Glutamatergic neuron (in vitro differentiated cells): ENCODE measurements at regions not wholly inside any gene's neighbourhood (a gene's known extent, or its start where the extent isn't known, plus 50 kb on each side); places are given as distances from the start of the nearest gene placed in this dataset.
"Not testable (repeated sequence)": the region's sequence is repeated elsewhere in the genome, so short reads cannot be mapped to it uniquely, and the experiment has no call there.

Source experiments
- DNase-seq: peaks from one replicate; pipeline ENCODE4 v3.0.0; 2022
- H3K27ac Mint-ChIP-seq: one replicate; pipeline ENCODE4 v1.8.0; 2020; ENCODE audit warnings: mild to moderate bottlenecking, mixed read lengths, inconsistent platforms; ENCODE audit not compliant: unreplicated experiment
- H3K27me3 Mint-ChIP-seq: one replicate; pipeline ENCODE4 v1.8.0; 2020; ENCODE audit warnings: mild to moderate bottlenecking, moderate library complexity, mixed read lengths, inconsistent platforms; ENCODE audit not compliant: unreplicated experiment
- H3K36me3 Mint-ChIP-seq: one replicate; pipeline ENCODE4 v1.8.0; 2020; ENCODE audit warnings: mild to moderate bottlenecking, mixed read lengths, inconsistent platforms; ENCODE audit not compliant: unreplicated experiment
- H3K4me1 Mint-ChIP-seq: one replicate; pipeline ENCODE4 v1.8.0; 2020; ENCODE audit warnings: mild to moderate bottlenecking, low read depth, mixed read lengths, inconsistent platforms; ENCODE audit not compliant: unreplicated experiment
- H3K4me3 Mint-ChIP-seq: one replicate; pipeline ENCODE4 v1.8.0; 2020; ENCODE audit warnings: mild to moderate bottlenecking, mixed read lengths, inconsistent platforms; ENCODE audit not compliant: unreplicated experiment
- H3K9me3 Mint-ChIP-seq: one replicate; pipeline ENCODE4 v1.8.0; 2020; ENCODE audit warnings: mild to moderate bottlenecking, moderate library complexity, mixed read lengths, inconsistent platforms; ENCODE audit not compliant: unreplicated experiment
- TF ChIP-seq, protein P1 (sequence below): fragments of 200-600 bp; sonication (generic); IDR thresholded peaks from one replicate; pipeline ENCODE4 v1.5.0; 2021; ENCODE audit not compliant: partially characterized antibody, unreplicated experiment

DNA sequence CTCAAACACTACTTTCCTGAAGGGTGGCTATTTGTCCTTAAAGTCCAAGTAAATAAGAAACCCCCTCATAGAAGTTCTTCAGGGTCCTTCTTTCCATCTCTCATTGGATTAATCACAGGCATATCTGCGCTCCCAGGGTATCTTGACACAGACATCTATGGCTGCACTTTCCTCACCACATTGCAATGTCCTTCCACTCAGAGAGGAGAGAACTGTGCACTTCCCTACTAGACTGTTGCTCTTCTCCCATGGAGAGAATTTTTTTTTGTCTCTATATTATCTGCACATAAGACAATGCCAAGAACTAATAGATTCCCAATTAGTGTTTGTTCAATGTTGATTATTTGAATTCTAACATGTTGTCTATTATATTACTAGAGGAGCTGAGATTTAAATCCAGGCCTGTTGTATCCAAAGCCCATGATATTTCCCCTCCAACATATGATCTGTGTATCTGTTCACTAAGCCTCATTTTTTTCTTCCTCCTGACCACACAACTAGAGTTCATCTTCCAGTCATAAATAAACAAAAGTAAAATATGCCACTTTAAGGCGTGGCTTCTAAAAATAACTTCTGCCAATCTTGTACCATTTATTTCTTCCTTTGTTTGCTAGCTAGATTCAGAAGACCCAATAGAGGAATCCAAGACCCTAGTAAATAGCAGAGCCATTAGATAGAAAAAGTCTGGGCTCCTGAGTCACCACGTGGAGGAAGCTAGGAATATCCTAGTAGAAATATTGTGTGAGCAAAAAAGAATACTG, 61.5 kb upstream of the FAM241A start:
- no peaks in the 10 kb centered on the region for H3K27me3 Mint-ChIP-seq
- no peaks in the 10 kb centered on the region for H3K9me3 Mint-ChIP-seq
- DNase-seq, result no peak
- H3K4me3 Mint-ChIP-seq, result no peak overlapping the region
- H3K36me3 Mint-ChIP-seq, result no peaks in the 10 kb centered on the region
- no peak overlapping the region for H3K27ac Mint-ChIP-seq
- TF ChIP-seq, protein P1, sequence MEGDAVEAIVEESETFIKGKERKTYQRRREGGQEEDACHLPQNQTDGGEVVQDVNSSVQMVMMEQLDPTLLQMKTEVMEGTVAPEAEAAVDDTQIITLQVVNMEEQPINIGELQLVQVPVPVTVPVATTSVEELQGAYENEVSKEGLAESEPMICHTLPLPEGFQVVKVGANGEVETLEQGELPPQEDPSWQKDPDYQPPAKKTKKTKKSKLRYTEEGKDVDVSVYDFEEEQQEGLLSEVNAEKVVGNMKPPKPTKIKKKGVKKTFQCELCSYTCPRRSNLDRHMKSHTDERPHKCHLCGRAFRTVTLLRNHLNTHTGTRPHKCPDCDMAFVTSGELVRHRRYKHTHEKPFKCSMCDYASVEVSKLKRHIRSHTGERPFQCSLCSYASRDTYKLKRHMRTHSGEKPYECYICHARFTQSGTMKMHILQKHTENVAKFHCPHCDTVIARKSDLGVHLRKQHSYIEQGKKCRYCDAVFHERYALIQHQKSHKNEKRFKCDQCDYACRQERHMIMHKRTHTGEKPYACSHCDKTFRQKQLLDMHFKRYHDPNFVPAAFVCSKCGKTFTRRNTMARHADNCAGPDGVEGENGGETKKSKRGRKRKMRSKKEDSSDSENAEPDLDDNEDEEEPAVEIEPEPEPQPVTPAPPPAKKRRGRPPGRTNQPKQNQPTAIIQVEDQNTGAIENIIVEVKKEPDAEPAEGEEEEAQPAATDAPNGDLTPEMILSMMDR, result no peak
- no peaks in the 10 kb centered on the region for H3K4me1 Mint-ChIP-seq

DNA sequence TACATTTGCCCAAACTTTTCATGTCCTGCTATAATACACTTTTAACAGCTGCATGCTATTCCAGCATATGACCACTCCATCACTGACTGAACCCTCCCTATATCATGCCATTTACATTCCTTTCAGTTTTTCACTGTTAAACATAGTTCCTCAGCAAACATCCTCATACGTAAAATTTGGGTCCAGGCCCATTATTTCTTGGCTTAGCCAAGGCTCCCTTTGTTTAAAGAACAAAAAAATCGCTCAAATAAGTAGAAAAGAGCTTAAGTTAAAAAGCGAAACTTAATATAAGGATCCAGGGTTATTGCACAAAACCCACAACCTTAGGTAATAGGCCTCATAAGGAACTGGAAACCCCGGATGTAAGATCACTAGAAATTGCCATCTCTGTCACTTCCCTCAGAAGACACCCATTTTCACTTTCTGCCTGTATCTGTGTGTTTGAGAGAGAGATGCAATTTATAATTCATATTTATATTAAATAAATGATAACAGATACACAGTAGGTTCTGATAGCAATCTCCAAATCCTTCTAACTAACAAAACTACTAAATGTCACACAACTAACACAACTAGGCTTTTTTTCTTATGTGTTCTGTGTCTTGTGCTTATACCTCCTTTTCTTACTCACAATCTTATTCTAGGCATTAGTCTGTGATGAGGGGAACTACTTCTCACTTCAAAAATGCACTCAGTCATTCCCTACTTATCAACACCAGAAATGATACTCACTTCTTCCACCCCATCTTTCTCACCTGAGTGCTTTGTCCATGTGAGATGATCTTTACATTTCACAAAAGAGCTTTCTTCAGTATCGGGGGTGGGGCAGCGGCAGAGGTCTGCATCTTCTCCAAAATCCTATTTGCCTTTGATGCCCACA, 59.9 kb upstream of the FAM241A start:
- Mint-ChIP-seq H3K4me1 (no peaks in the 10 kb centered on the region), H3K27me3 (no peaks in the 10 kb centered on the region), H3K9me3 (no peaks in the 10 kb centered on the region), H3K36me3 (no peaks in the 10 kb centered on the region), H3K4me3 (no peak overlapping the region), H3K27ac (no peak overlapping the region)
- TF ChIP-seq, protein P1, result no peak
- no peak for DNase-seq

DNA sequence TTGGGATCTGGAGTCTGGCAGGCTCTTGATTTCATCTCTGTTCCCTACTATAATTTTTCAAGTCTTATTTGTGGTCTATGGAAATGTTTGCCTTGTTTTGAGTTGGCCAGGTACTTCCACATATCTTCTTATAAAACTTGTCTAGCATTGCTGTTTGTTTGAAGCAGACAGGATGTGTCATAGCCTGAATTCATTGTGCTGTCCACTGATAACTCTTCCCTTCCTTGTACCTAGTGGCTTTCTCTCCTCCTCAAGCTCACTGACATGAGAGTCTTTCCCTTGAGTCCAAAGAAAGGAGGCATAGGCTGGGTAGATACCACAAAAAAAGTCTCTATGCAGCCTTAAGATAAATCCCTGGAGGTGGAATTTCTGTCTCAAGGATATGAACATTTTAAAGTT, 59.2 kb upstream of the FAM241A start:
- no peak overlapping the region for H3K27ac Mint-ChIP-seq
- no peak overlapping the region for H3K4me3 Mint-ChIP-seq

DNA sequence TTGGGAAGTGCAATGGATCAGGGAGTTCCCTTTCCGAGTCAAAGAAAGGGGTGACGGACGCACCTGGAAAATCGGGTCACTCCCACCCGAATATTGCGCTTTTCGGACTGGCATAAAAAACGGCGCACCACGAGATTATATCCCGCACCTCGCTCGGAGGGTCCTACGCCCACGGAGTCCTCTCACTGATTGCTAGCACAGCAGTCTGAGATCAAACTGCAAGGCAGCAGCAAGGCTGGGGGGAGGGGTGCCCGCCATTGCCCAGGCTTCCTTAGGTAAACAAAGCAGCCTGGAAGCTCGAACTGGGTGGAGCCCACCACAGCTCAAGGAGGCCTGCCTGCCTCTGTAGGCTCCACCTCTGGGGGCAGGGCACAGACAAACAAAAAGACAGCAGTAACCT, 58.6 kb upstream of the FAM241A start:
- not testable (repeated sequence) for H3K27ac Mint-ChIP-seq, H3K9me3 Mint-ChIP-seq, H3K4me1 Mint-ChIP-seq, H3K27me3 Mint-ChIP-seq, H3K4me3 Mint-ChIP-seq, DNase-seq, H3K36me3 Mint-ChIP-seq

More for the DNA sequence above, 59.2 kb upstream of the FAM241A start:
- H3K27me3 Mint-ChIP-seq, result no peaks in the 10 kb centered on the region
- no peaks in the 10 kb centered on the region for H3K4me1 Mint-ChIP-seq
- no peaks in the 10 kb centered on the region for H3K9me3 Mint-ChIP-seq
- TF ChIP-seq, protein P1, result no peak
- no peak for DNase-seq
- H3K36me3 Mint-ChIP-seq, result no peaks in the 10 kb centered on the region

DNA sequence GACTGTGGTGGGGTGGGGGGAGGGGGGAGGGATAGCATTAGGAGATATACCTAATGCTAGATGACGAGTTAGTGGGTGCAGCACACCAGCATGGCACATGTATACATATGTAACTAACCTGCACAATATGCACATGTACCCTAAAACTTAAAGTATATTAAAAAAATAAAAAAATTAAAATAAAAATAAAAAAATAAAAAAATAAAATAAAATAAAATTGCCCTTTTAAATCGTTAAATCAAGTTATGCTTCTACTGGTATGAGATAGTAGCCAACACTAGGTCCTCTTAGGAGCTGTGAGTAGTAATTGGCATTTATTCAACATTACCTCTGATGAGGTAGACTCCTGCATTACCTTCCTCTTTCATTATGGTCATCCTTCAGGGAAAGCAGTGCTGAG, 52.9 kb upstream of the FAM241A start:
- not testable (repeated sequence) for H3K4me3 Mint-ChIP-seq, H3K27me3 Mint-ChIP-seq, H3K4me1 Mint-ChIP-seq, H3K36me3 Mint-ChIP-seq, DNase-seq, H3K27ac Mint-ChIP-seq, H3K9me3 Mint-ChIP-seq
